H1 (cell line): ENCODE measurements at regions not wholly inside any gene's neighbourhood (a gene's known extent, or its start where the extent isn't known, plus 50 kb on each side); places are given as distances from the start of the nearest gene placed in this dataset.

Experiments used
- CTCF ChIA-PET: fragments of 300-600 bp; sonication (Branson Sonifier 250); formaldehyde crosslinking; loops from one replicate; lab custom pipeline; 2021; ENCODE audit not compliant: partially characterized antibody; lab: Charles Lee
- POLR2A ChIA-PET: fragments of 300-600 bp; sonication (Branson Sonifier 250); formaldehyde crosslinking; loops from one replicate; lab custom pipeline; 2021; ENCODE audit warnings: inconsistent platforms; ENCODE audit not compliant: partially characterized antibody; lab: Charles Lee
- DNase-seq, 2 experiments: peaks; one replicate each; pipeline versions ENCODE4 v3.0.0 to v3.0.0-alpha.2; 2010 to 2022; ENCODE audit warnings: low spot score in 2 of 2, low read depth in 1 of 2, mixed read lengths in 1 of 2
- FAIRE-seq: peaks from 2 replicates; lab custom pipeline; 2011; peaks lifted over from hg19 to GRCh38; lab: Jason Lieb, UNC
- H2AFZ ChIP-seq: 2 replicates; pipeline ENCODE4 v1.8.1; 2012; ENCODE audit warnings: low read length, inconsistent platforms
- H2AK5ac ChIP-seq: 2 replicates; pipeline ENCODE4 v1.6.1; 2013; ENCODE audit warnings: low read depth, low read length
- H2BK120ac ChIP-seq: replicated peaks from 2 replicates; pipeline ENCODE3; 2013; ENCODE audit warnings: low read depth, low read length, inconsistent platforms
- H2BK12ac ChIP-seq: 2 replicates; pipeline ENCODE4 v1.6.1; 2013; ENCODE audit warnings: low read depth, low read length
- H2BK15ac ChIP-seq: 2 replicates; pipeline ENCODE4 v1.6.1; 2013; ENCODE audit warnings: low read length
- H2BK20ac ChIP-seq: 2 replicates; pipeline ENCODE4 v1.6.1; 2013; ENCODE audit warnings: low read length
- H2BK5ac ChIP-seq: 2 replicates; pipeline ENCODE4 v1.6.1; 2013; ENCODE audit warnings: low read depth, low read length
- H3K14ac ChIP-seq: 2 replicates; pipeline ENCODE4 v1.6.1; 2013; ENCODE audit warnings: inconsistent platforms; ENCODE audit not compliant: insufficient read length
- H3K18ac ChIP-seq: 2 replicates; pipeline ENCODE4 v1.6.1; 2013; ENCODE audit warnings: low read length; ENCODE audit errors: extremely low read depth
- H3K23ac ChIP-seq: 2 replicates; pipeline ENCODE4 v1.6.1; 2013; ENCODE audit warnings: inconsistent platforms; ENCODE audit not compliant: insufficient read length
- H3K23me2 ChIP-seq: 2 replicates; pipeline ENCODE4 v1.6.1; 2013; ENCODE audit warnings: low read depth, low read length
- H3K27ac ChIP-seq: 2 replicates; pipeline ENCODE4 v1.6.1; 2011; ENCODE audit warnings: low read depth, low read length, inconsistent platforms
- H3K27me3 ChIP-seq, 4 experiments: replicated peaks in 1 of 4; 1 replicate in 1 of 4; 2 replicates in 3 of 4; pipeline versions ENCODE4 v1.6.1 to v1.8.1; 2011 to 2013; ENCODE audit warnings: low read length in 3 of 4, mild to moderate bottlenecking in 3 of 4, inconsistent platforms in 2 of 4, mixed read lengths in 2 of 4, moderate library complexity in 1 of 4; ENCODE audit not compliant: control insufficient read depth in 3 of 4, insufficient read depth in 3 of 4; ENCODE audit errors: extremely low read depth in 1 of 4
- H3K36me3 ChIP-seq, 4 experiments: 2 replicates each; pipeline versions ENCODE4 v1.6.1 to v1.8.1; 2011 to 2013; ENCODE audit warnings: mild to moderate bottlenecking in 4 of 4, low read length in 3 of 4, moderate library complexity in 2 of 4, control low read depth in 1 of 4, inconsistent platforms in 1 of 4; ENCODE audit not compliant: insufficient read depth in 4 of 4, control insufficient read depth in 2 of 4
- H3K4ac ChIP-seq: replicated peaks from 2 replicates; pipeline ENCODE3; 2013; ENCODE audit warnings: low read length, low read depth, mixed read lengths, inconsistent platforms; ENCODE audit not compliant: insufficient read length
- H3K4me1 ChIP-seq, 4 experiments: replicated peaks in 1 of 4; 1 replicate in 1 of 4; 2 replicates in 3 of 4; pipeline versions ENCODE4 v1.6.1 to v1.8.1; 2011 to 2013; ENCODE audit warnings: low read length in 3 of 4, inconsistent platforms in 2 of 4, mixed read lengths in 1 of 4; ENCODE audit not compliant: insufficient read depth in 4 of 4, control insufficient read depth in 3 of 4
- H3K4me2 ChIP-seq, 2 experiments: 2 replicates each; pipeline versions ENCODE4 v1.6.1 to v1.8.1; 2011 to 2013; ENCODE audit warnings: low read depth in 2 of 2, low read length in 2 of 2, control low read depth in 1 of 2, inconsistent platforms in 1 of 2, mild to moderate bottlenecking in 1 of 2; ENCODE audit not compliant: insufficient read depth in 1 of 2
- H3K4me3 ChIP-seq, 4 experiments: fragments of 200-600, 300-600 bp in 1 of 4; sonication (generic), shearing (Covaris generic), sonication (Bioruptor Twin) in 1 of 4; 2 replicates each; pipeline versions ENCODE4 v1.5.1 to v1.8.1; 2011 to 2016; ENCODE audit warnings: low read length in 4 of 4, low read depth in 3 of 4, control low read depth in 2 of 4, inconsistent platforms in 2 of 4, mild to moderate bottlenecking in 2 of 4, mixed read lengths in 1 of 4, moderate library complexity in 1 of 4; ENCODE audit not compliant: insufficient read depth in 2 of 4; ENCODE audit errors: extremely low read depth in 1 of 4
- H3K56ac ChIP-seq: replicated peaks from 2 replicates; pipeline ENCODE3; 2013; ENCODE audit warnings: low read depth, mild to moderate bottlenecking, mixed read lengths, low read length, inconsistent platforms; ENCODE audit not compliant: insufficient read length
- H3K79me1 ChIP-seq: 2 replicates; pipeline ENCODE4 v1.6.1; 2013; ENCODE audit warnings: low read depth, low read length, control low read depth
- H3K79me2 ChIP-seq, 2 experiments: 2 replicates each; pipeline versions ENCODE4 v1.6.1 to v1.8.1; 2012 to 2013; ENCODE audit warnings: low read length in 2 of 2, mild to moderate bottlenecking in 2 of 2, inconsistent platforms in 1 of 2; ENCODE audit not compliant: insufficient read depth in 2 of 2, control insufficient read depth in 1 of 2
- H3K9ac ChIP-seq, 4 experiments: replicated peaks in 1 of 4; 1 replicate in 1 of 4; 2 replicates in 3 of 4; pipeline versions ENCODE4 v1.6.1 to v1.8.1; 2011 to 2013; ENCODE audit warnings: low read depth in 3 of 4, low read length in 3 of 4, control low read depth in 2 of 4, mild to moderate bottlenecking in 2 of 4, moderate library complexity in 2 of 4, inconsistent platforms in 1 of 4; ENCODE audit errors: extremely low read depth in 1 of 4
- H3K9me3 ChIP-seq, 2 experiments: 2 replicates each; pipeline versions ENCODE4 v1.6.1 to v1.8.1; 2012 to 2013; ENCODE audit warnings: mild to moderate bottlenecking in 2 of 2, moderate library complexity in 2 of 2, control low read depth in 1 of 2, inconsistent platforms in 1 of 2, low read depth in 1 of 2, low read length in 1 of 2, mixed read lengths in 1 of 2; ENCODE audit not compliant: insufficient read depth in 2 of 2
- H4K20me1 ChIP-seq, 2 experiments: replicated peaks in 1 of 2; 2 replicates each; pipeline versions ENCODE3 to v1.8.1; 2011 to 2013; ENCODE audit warnings: inconsistent platforms in 2 of 2, low read length in 2 of 2, mild to moderate bottlenecking in 1 of 2; ENCODE audit not compliant: insufficient read depth in 2 of 2, control insufficient read depth in 1 of 2
- H4K5ac ChIP-seq: 2 replicates; pipeline ENCODE4 v1.6.1; 2013; ENCODE audit warnings: low read length, low read depth, mixed read lengths, inconsistent platforms; ENCODE audit not compliant: insufficient read length
- H4K8ac ChIP-seq: 2 replicates; pipeline ENCODE4 v1.8.0; 2013; ENCODE audit warnings: mild to moderate bottlenecking, moderate library complexity, low read length, inconsistent platforms; ENCODE audit not compliant: insufficient read depth; ENCODE audit errors: extremely low read depth
- H4K91ac ChIP-seq: replicated peaks from 2 replicates; pipeline ENCODE3; 2013; ENCODE audit warnings: low read length, mixed read lengths, inconsistent platforms; ENCODE audit not compliant: insufficient read length
- BRCA1 ChIP-seq: IDR thresholded peaks from 2 replicates; pipeline ENCODE4 v1.6.1; 2012; ENCODE audit warnings: low read depth, low read length, improper control_type of control experiment
- HDAC2 ChIP-seq, 2 experiments: fragments of 300-600 bp in 1 of 2; sonication (generic) in 1 of 2; IDR thresholded peaks; 2 replicates each; pipeline ENCODE4 v1.6.1; 2011 to 2012; ENCODE audit warnings: low read depth in 2 of 2, low read length in 2 of 2, mild to moderate bottlenecking in 2 of 2, moderate library complexity in 2 of 2, borderline replicate concordance in 1 of 2, inconsistent platforms in 1 of 2
- RAD21 ChIP-seq, 2 experiments: IDR thresholded peaks in 1 of 2; conservative IDR thresholded peaks in 1 of 2; 2 replicates each; pipeline ENCODE4 v1.6.1; 2011; ENCODE audit warnings: low read depth in 2 of 2, low read length in 2 of 2, improper control_type of control experiment in 1 of 2, inconsistent platforms in 1 of 2, mild to moderate bottlenecking in 1 of 2, moderate library complexity in 1 of 2
- TEAD4 ChIP-seq: IDR thresholded peaks from 2 replicates; pipeline ENCODE4 v1.6.1; 2012; ENCODE audit warnings: low read depth, low read length, inconsistent platforms, mixed read lengths
- WGBS, 2 experiments: shearing (Covaris generic) in 1 of 2; methylation state at CpG; one replicate each; pipeline versions ENCODE4 v1.1.6 to v1.1.7; 2013 to 2015; ENCODE audit warnings: low lambda C conversion rate in 2 of 2, mixed read lengths in 2 of 2, inconsistent platforms in 1 of 2, low coverage in 1 of 2, missing lambda C conversion rate in 1 of 2; ENCODE audit not compliant: insufficient replicate concordance in 2 of 2, insufficient coverage in 1 of 2, insufficient read length in 1 of 2; ENCODE audit errors: extremely low coverage in 1 of 2, missing lambda C conversion rate in 1 of 2; 5-methylcytosine and 5-hydroxymethylcytosine counted together

GRCh38 chrX:122641136-122641535 is 542.9 kb upstream of the GRIA3 start:
- H2BK12ac ChIP-seq, result no peak overlapping the region
- no peak overlapping the region for H3K23ac ChIP-seq
- H3K4ac ChIP-seq, result no peak overlapping the region
- H4K20me1 ChIP-seq, result no peaks in the 10 kb centered on the region
- no peak for FAIRE-seq
- no peak overlapping the region for H2AK5ac ChIP-seq
- H2AFZ ChIP-seq, result no peak overlapping the region
- no peaks in the 10 kb centered on the region for H3K36me3 ChIP-seq
- H2BK15ac ChIP-seq, result no peak overlapping the region
- no peaks in the 10 kb centered on the region for H3K4me1 ChIP-seq
- no peak overlapping the region for H3K27ac ChIP-seq
- H3K23me2 ChIP-seq, result no peaks in the 10 kb centered on the region
- H3K9ac ChIP-seq, result no peak overlapping the region
- H2BK5ac ChIP-seq, result no peak overlapping the region
- no peaks in the 10 kb centered on the region for H3K79me2 ChIP-seq
- H3K18ac ChIP-seq, result no peak overlapping the region
- no peak overlapping the region for H3K56ac ChIP-seq
- H2BK20ac ChIP-seq, result no peak overlapping the region
- no peak overlapping the region for H2BK120ac ChIP-seq
- no peak overlapping the region for H4K5ac ChIP-seq
- no peaks in the 10 kb centered on the region for H3K79me1 ChIP-seq
- H4K91ac ChIP-seq, result no peak overlapping the region
- H3K4me2 ChIP-seq, result no peak overlapping the region
- no peak overlapping the region for H3K14ac ChIP-seq
- ChIA-PET CTCF (no interaction called here), POLR2A (no interaction called here)
- 100% methylated on average over 2 of the region's 2 CpGs; no CpG with 5 or more reads in 1 of the 2 experiments for WGBS, 2 experiments
- H3K27me3 ChIP-seq, result no peaks in the 10 kb centered on the region
- no peak overlapping the region for H4K8ac ChIP-seq
- no peak for DNase-seq
- H3K4me3 ChIP-seq, result no peak overlapping the region
- no peaks in the 10 kb centered on the region for H3K9me3 ChIP-seq
- no peak for TF ChIP-seq TEAD4
- TF ChIP-seq HDAC2 (IDR thresholded peaks at IDR 0.05; ENCODE audit: borderline replicate concordance in 1 of 2, low read depth in 2 of 2, low read length in 2 of 2), result no peak
- TF ChIP-seq BRCA1, result no peak
- no peak for TF ChIP-seq RAD21 (IDR thresholded peaks at IDR 0.05 in 1 of 2, conservative IDR thresholded peaks at IDR 0.05 in 1 of 2; ENCODE audit: low read depth in 2 of 2, low read length in 2 of 2)
